HEK293 (cell line): ENCODE measurements at regions not wholly inside any gene's neighbourhood (a gene's known extent, or its start where the extent isn't known, plus 50 kb on each side); places are given as distances from the start of the nearest gene placed in this dataset.

ENCODE experiments used
- ZBTB1 ChIP-seq: fragments of 450-650 bp; formaldehyde crosslinking; IDR thresholded peaks from 2 replicates; pipeline ENCODE4 v1.5.1; 2016; ENCODE audit warnings: missing biosample characterization, missing genetic modification characterization
- ZNF544 ChIP-seq: fragments of 450-650 bp; formaldehyde crosslinking; IDR thresholded peaks from 2 replicates; pipeline ENCODE4 v1.5.0; 2017; ENCODE audit warnings: missing biosample characterization, missing genetic modification characterization
- ZNF707 ChIP-seq: fragments of 450-650 bp; formaldehyde crosslinking; IDR thresholded peaks from 2 replicates; pipeline ENCODE4 v1.5.1; 2016; ENCODE audit warnings: missing biosample characterization, missing genetic modification characterization
- ZNF830 ChIP-seq: fragments of 450-650 bp; IDR thresholded peaks from 2 replicates; pipeline ENCODE4 v1.5.0; 2018; ENCODE audit warnings: missing biosample characterization, missing genetic modification characterization, low read depth, mild to moderate bottlenecking, moderate library complexity
- TF ChIP-seq, protein P1 (sequence below): fragments of 450-650 bp; formaldehyde crosslinking; IDR thresholded peaks from 2 replicates; pipeline ENCODE4 v1.5.1; 2016; ENCODE audit warnings: missing biosample characterization, missing genetic modification characterization
- TF ChIP-seq, protein P2 (sequence below): fragments of 450-650 bp; formaldehyde crosslinking; IDR thresholded peaks from 2 replicates; pipeline ENCODE4 v1.5.1; 2016; ENCODE audit warnings: missing biosample characterization, missing genetic modification characterization

DNA sequence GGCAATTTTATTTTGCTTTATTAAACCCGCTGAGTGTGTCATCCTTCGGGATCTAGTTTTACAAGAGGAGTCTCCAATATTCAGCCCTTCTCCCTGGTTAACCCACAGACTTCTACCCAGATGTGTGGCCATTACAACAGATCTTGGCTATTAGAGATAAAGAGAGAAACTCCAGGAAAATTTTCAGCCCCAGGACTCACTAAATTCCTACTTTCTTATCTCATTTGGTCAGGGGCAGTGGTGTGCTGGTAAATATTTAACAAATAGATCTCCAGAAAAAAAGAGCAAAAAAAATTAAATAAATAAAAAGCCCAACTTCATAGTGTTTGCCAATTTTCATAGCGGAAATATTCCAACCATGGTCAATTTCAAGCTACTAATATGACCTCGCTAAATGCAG is 168.4 kb downstream of the RND3 start:
- TF ChIP-seq, protein P1, sequence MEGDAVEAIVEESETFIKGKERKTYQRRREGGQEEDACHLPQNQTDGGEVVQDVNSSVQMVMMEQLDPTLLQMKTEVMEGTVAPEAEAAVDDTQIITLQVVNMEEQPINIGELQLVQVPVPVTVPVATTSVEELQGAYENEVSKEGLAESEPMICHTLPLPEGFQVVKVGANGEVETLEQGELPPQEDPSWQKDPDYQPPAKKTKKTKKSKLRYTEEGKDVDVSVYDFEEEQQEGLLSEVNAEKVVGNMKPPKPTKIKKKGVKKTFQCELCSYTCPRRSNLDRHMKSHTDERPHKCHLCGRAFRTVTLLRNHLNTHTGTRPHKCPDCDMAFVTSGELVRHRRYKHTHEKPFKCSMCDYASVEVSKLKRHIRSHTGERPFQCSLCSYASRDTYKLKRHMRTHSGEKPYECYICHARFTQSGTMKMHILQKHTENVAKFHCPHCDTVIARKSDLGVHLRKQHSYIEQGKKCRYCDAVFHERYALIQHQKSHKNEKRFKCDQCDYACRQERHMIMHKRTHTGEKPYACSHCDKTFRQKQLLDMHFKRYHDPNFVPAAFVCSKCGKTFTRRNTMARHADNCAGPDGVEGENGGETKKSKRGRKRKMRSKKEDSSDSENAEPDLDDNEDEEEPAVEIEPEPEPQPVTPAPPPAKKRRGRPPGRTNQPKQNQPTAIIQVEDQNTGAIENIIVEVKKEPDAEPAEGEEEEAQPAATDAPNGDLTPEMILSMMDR (tag by site-specific recombination), result no peak
- TF ChIP-seq ZNF830 (tag by site-specific recombination) (no peak), ZNF707 (tag by site-specific recombination) (no peak), ZNF544 (tag by site-specific recombination) (no peak), ZBTB1 (tag by site-specific recombination) (no peak)
- TF ChIP-seq, protein P2, sequence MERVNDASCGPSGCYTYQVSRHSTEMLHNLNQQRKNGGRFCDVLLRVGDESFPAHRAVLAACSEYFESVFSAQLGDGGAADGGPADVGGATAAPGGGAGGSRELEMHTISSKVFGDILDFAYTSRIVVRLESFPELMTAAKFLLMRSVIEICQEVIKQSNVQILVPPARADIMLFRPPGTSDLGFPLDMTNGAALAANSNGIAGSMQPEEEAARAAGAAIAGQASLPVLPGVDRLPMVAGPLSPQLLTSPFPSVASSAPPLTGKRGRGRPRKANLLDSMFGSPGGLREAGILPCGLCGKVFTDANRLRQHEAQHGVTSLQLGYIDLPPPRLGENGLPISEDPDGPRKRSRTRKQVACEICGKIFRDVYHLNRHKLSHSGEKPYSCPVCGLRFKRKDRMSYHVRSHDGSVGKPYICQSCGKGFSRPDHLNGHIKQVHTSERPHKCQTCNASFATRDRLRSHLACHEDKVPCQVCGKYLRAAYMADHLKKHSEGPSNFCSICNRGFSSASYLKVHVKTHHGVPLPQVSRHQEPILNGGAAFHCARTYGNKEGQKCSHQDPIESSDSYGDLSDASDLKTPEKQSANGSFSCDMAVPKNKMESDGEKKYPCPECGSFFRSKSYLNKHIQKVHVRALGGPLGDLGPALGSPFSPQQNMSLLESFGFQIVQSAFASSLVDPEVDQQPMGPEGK (tag by site-specific recombination), result no peak
